AG10803 (cell line): ENCODE measurements at regions not wholly inside any gene's neighbourhood (a gene's known extent, or its start where the extent isn't known, plus 50 kb on each side); places are given as distances from the start of the nearest gene placed in this dataset.

Experiments used
- DNase-seq: peaks from one replicate; pipeline ENCODE4 v3.0.0; 2010; ENCODE audit warnings: low read depth
- H3K4me3 ChIP-seq: 2 replicates; pipeline ENCODE4 v1.5.1; 2011; ENCODE audit warnings: mild to moderate bottlenecking, low read length, control low read depth
- TF ChIP-seq, protein P1 (sequence below): conservative IDR thresholded peaks from 2 replicates; pipeline ENCODE4 v1.5.1; 2011; ENCODE audit warnings: mild to moderate bottlenecking, low read length, control low read depth, inconsistent platforms

DNA sequence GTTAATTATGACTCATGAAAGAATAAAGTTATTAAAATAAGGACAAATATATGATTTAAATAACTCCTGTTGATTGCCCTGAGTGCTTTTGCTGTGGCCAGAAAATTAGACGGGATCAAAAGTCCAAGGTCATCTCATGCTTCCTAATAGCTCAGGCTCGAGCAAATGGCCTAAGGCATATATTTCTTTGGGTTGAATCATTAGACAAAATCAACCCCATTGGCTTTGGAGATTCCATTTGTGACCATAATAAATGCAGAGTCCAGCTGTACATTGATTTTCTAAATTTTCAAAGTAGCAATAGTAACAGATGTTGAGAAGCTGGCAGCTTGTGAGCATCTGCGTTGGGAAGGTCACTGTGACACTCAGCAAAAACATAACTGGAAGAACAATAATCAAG lies 464.5 kb upstream of the TGFBR2 start:
- H3K4me3 ChIP-seq = no peak overlapping the region
- no peak for DNase-seq
- TF ChIP-seq, protein P1, sequence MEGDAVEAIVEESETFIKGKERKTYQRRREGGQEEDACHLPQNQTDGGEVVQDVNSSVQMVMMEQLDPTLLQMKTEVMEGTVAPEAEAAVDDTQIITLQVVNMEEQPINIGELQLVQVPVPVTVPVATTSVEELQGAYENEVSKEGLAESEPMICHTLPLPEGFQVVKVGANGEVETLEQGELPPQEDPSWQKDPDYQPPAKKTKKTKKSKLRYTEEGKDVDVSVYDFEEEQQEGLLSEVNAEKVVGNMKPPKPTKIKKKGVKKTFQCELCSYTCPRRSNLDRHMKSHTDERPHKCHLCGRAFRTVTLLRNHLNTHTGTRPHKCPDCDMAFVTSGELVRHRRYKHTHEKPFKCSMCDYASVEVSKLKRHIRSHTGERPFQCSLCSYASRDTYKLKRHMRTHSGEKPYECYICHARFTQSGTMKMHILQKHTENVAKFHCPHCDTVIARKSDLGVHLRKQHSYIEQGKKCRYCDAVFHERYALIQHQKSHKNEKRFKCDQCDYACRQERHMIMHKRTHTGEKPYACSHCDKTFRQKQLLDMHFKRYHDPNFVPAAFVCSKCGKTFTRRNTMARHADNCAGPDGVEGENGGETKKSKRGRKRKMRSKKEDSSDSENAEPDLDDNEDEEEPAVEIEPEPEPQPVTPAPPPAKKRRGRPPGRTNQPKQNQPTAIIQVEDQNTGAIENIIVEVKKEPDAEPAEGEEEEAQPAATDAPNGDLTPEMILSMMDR = no peak

DNA sequence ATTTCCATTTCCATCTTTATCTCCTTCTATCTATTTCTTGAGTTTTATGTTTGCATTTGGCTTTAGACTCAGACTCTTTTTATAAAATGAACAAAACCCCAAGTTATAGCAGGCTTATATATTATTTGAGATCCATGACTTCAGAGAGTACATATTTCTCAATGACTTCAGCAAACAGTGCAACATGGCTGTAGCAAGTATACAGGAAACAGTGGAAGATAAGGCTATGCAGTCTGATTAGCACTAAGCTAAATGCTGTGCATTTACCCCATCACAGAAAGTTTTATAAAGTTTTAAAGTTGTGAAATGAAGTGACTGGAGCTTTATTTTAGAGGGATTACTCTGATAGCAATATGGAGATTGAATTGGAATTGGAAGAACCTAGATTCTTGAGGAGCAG lies 463.5 kb upstream of the TGFBR2 start:
- H3K4me3 ChIP-seq = no peak overlapping the region
- TF ChIP-seq, protein P1 = no peak
- no peak for DNase-seq

DNA sequence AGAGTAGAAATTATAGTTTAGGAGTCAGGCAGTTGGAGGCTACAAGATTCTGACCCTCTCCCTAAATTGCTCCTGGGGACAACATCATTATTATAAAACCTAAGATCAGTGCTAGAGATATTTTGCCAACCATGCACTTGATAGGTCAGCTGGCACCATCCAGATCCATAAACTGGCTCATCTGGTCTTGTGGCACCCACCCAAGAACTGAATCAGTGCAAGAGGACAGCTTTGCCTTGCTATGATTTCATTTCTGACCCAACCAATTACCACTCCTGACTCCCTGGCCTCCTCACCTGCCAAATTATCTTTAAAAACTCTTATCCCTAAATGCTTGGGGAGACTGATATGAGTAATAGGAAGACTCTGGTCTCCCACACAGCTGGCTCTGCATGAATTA lies 461.1 kb upstream of the TGFBR2 start:
- no peak overlapping the region for H3K4me3 ChIP-seq
- TF ChIP-seq, protein P1 = no peak
- peak; percentile 12 for DNase-seq

DNA sequence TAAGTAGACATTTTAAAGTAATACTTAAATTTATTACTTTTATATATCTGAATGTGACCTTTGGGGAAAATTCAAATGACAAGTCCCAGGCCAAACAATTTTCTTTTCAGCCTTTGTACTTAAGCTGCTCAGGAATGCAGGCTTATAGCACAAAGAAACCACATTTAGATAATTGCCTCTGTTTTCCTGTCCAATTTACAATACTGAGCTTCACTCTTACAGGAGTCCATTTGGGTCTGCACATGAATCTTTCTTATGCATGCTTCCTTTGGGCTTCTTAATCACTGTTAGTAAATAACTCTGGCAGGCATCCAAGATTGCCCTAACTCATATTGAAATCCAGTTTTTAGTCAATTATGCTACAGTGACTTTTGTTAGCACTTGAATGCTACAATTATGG lies 459.4 kb upstream of the TGFBR2 start:
- DNase-seq = peak; percentile 16
- TF ChIP-seq, protein P1 = no peak
- no peak overlapping the region for H3K4me3 ChIP-seq

DNA sequence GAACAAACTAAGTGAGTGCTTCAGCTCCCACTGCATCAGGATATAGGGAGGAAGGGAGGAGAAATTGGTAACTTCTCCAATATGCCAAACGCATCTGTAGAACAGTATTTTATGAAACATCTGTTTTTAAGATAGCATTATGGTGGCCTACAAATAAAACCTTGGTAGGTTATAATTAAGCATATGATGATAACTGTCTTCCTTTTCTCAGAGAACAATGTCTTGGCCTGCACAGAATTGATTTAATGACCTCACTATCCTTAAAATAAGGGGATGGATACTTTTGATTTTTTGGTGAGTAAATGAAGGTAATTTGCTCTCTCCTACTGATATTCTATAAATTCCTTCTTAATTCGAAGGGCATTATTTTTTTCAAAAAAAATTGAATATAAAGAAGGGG lies 451.5 kb upstream of the TGFBR2 start:
- TF ChIP-seq, protein P1 = no peak
- DNase-seq = no peak
- no peak overlapping the region for H3K4me3 ChIP-seq

DNA sequence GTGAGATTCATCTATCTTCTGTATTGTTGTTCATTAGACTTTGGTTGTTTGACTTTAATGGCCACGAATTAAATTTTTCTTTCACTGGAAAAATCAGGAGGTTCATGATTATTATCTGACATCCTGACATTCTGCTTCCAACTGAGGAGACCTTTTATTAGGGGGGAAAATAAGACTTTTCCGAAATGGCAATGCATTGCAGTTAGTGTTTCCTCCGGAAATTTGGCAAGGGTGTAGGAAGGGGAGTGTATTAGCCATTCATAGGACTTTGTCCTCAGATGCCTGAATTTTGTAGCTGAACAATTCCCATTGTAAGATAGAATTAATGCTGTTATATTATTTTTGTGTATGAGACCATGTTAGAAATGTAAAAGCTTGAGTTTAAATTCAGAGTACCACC lies 450.6 kb upstream of the TGFBR2 start:
- DNase-seq = no peak
- TF ChIP-seq, protein P1 = no peak
- H3K4me3 ChIP-seq = no peak overlapping the region

DNA sequence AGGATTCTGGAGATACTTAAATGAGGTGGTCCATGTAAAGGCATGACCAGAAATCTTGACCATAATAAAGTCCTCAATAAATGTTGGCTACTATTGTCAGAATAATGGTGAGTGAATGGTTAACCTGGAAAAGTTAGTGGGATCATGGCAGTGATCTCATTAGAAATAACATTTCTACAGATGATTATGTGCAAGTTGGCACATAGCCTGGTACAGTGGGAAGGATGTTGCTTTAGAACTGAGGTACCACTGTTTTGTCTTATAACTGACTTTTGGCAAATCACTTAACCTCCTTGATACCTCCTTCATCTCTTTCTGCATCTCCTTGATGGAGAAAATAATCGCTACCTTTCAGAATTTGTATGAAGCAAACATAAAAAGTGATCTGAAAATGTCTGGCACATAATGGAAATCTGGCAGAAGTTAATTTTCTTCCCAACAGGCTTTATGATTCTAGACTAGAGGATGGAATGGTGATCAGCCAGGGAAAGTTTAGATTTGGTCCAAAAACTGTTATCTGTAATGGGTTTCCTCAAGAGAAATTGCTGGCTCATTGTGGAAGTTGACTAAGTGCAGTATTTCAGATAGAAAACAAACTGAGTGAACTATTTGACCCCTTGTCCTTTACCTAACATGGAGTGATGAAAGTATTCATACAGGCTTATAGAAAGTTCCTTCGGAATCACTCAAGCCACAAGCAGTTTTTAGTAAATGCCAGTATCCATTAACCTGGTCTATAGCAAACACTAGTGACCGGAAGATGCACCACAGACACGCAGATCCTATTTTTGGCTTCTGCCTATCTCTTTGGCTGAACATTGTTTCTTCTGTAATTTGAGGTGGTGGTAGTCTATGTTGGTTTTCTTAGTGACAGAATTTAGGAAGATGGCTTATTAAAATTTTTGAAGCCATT lies 449.6 kb upstream of the TGFBR2 start:
- H3K4me3 ChIP-seq = no peak overlapping the region
- TF ChIP-seq, protein P1 = no peak
- DNase-seq = peak; percentile 15
